ENCODE measurements at regions not wholly inside any gene's neighbourhood (a gene's known extent, or its start where the extent isn't known, plus 50 kb on each side); places are given as distances from the start of the nearest gene placed in this dataset.

GRCh38 chr11:120024586-120024985 is 113.3 kb downstream of the TRIM29 start:
- no peaks in the 10 kb centered on the region for H3K9me1 ChIP-seq (ENCODE audit: control insufficient read depth, insufficient read depth, low read length)
- no peaks in the 10 kb centered on the region for H3K79me2 ChIP-seq (ENCODE audit: control insufficient read depth, insufficient read depth, low read length)
- POLR2A ChIA-PET, result interaction anchor here (0.5 kb wide), 1 partner anchor 168 kb away, joined by 3 read pairs; no protein-coding TSS in a partner anchor
- TF ChIP-seq, protein P1, sequence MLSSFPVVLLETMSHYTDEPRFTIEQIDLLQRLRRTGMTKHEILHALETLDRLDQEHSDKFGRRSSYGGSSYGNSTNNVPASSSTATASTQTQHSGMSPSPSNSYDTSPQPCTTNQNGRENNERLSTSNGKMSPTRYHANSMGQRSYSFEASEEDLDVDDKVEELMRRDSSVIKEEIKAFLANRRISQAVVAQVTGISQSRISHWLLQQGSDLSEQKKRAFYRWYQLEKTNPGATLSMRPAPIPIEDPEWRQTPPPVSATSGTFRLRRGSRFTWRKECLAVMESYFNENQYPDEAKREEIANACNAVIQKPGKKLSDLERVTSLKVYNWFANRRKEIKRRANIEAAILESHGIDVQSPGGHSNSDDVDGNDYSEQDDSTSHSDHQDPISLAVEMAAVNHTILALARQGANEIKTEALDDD (IDR thresholded peaks at IDR 0.05), result no peak
- no peak for TF ChIP-seq ZNF134 (CRISPR knock-in tag; conservative IDR thresholded peaks at IDR 0.05)
- in situ Hi-C loops (cut with MboI), result no loop called here
- H4K20me1 ChIP-seq (replicated peaks; ENCODE audit: control insufficient read depth, insufficient read depth, low read length), result no peaks in the 10 kb centered on the region
- 0% methylated on average over 5 of the region's 5 CpGs for WGBS (ENCODE audit: insufficient coverage, low coverage, missing lambda C conversion rate)
- no TSS peak for BruUV-seq (replicated peaks)
- H2AFZ ChIP-seq (ENCODE audit: low read depth, low read length), result no peak overlapping the region
- CTCF ChIA-PET (ENCODE audit: low intra/inter-chr PET ratio), result no interaction called here
- no peak overlapping the region for H3K27ac ChIP-seq (ENCODE audit: extremely low read depth, low read depth, low read length)
- ATAC-seq, result no peak
- no peak for DNase-seq (ENCODE audit: extremely low read depth in 1 of 4, low spot score in 3 of 4)
- intact Hi-C loops (cut with micrococcal nuclease), result no loop called here
- H3K27me3 ChIP-seq (ENCODE audit: control insufficient read depth in 2 of 2, insufficient read depth in 2 of 2, low read length in 2 of 2), result peaks cover 0 to 17% of the 10 kb centered on the region in 2 experiments; a peak in 3 of 5 replicates
- no peak overlapping the region for H3K4me2 ChIP-seq (ENCODE audit: insufficient read depth, low read length)
- no peak overlapping the region for H3K4me3 ChIP-seq
- no peak for FAIRE-seq
- no peaks in the 10 kb centered on the region for H3K9me3 ChIP-seq (replicated peaks; ENCODE audit: control insufficient read depth, insufficient read depth, low read depth, low read length)
- no peaks in the 10 kb centered on the region for H3K4me1 ChIP-seq (replicated peaks in 1 of 2; ENCODE audit: control insufficient read depth in 2 of 2, insufficient read depth in 2 of 2, low read length in 2 of 2)
- no peaks in the 10 kb centered on the region for H3K36me3 ChIP-seq (ENCODE audit: control insufficient read depth, insufficient read depth, low read length)
- no peak overlapping the region for H3K9ac ChIP-seq (ENCODE audit: insufficient read depth in 1 of 2, low read depth in 2 of 2, low read length in 2 of 2)

DNA sequence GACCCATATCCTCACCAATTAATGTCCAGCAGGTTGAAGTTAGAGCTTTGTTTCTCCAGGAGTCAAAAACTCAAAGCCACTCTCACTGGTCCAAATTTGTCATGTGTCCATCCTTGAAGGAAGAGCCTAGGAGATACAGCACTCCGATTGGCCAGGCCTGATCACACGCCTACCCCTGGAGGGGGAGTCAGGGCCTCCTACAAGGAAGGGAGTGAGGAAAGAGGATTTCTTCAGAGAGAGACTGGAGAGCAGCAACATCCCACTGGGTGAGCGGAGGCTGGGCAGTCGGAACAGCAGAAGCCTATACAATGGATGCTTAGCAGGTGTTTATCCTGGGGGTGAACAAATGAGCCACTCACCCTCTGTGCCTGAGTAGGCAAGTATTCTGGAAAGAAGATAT is 113.9 kb downstream of the TRIM29 start:
- TF ChIP-seq MCM2 (IDR thresholded peaks at IDR 0.05; ENCODE audit: low read depth), result no peak
- TF ChIP-seq NR2C2 (CRISPR knock-in tag; IDR thresholded peaks at IDR 0.05), result no peak
- TF ChIP-seq NR2C2 (tag; IDR thresholded peaks at IDR 0.05), result no peak
- no peak for TF ChIP-seq EGR1 (conservative IDR thresholded peaks at IDR 0.05)
- no peak for TF ChIP-seq TAF15 (IDR thresholded peaks at IDR 0.05; ENCODE audit: low read depth, low read length)
- TF ChIP-seq ZBTB1 (CRISPR knock-in tag; IDR thresholded peaks at IDR 0.05; ENCODE audit: borderline replicate concordance, low read depth), result no peak
- H3K9ac ChIP-seq (ENCODE audit: insufficient read depth in 1 of 2, low read depth in 2 of 2, low read length in 2 of 2), result no peak overlapping the region
- ChIA-PET CTCF (ENCODE audit: low intra/inter-chr PET ratio) (no interaction called here), POLR2A (no interaction called here)
- no peak overlapping the region for H3K4me3 ChIP-seq
- BruUV-seq (replicated peaks), result no TSS peak
- H3K27me3 ChIP-seq (ENCODE audit: control insufficient read depth in 2 of 2, insufficient read depth in 2 of 2, low read length in 2 of 2), result peaks cover 0 to 23% of the 10 kb centered on the region in 2 experiments; a peak in 3 of 5 replicates
- no peak for FAIRE-seq
- no peak overlapping the region for H2AFZ ChIP-seq (ENCODE audit: low read depth, low read length)
- intact Hi-C loops (cut with micrococcal nuclease), result no loop called here
- WGBS (ENCODE audit: insufficient coverage, low coverage, missing lambda C conversion rate), result 5% methylated on average over 4 of the region's 4 CpGs
- no peak overlapping the region for H3K27ac ChIP-seq (ENCODE audit: extremely low read depth, low read depth, low read length)
- no peaks in the 10 kb centered on the region for H3K36me3 ChIP-seq (ENCODE audit: control insufficient read depth, insufficient read depth, low read length)
- in situ Hi-C loops (cut with MboI), result no loop called here
- no peak for ATAC-seq
- no peaks in the 10 kb centered on the region for H3K9me1 ChIP-seq (ENCODE audit: control insufficient read depth, insufficient read depth, low read length)
- no peaks in the 10 kb centered on the region for H4K20me1 ChIP-seq (replicated peaks; ENCODE audit: control insufficient read depth, insufficient read depth, low read length)
- H3K79me2 ChIP-seq (ENCODE audit: control insufficient read depth, insufficient read depth, low read length), result no peaks in the 10 kb centered on the region
- H3K9me3 ChIP-seq (replicated peaks; ENCODE audit: control insufficient read depth, insufficient read depth, low read depth, low read length), result no peaks in the 10 kb centered on the region
- H3K4me1 ChIP-seq (replicated peaks in 1 of 2; ENCODE audit: control insufficient read depth in 2 of 2, insufficient read depth in 2 of 2, low read length in 2 of 2), result no peaks in the 10 kb centered on the region
- no peak overlapping the region for H3K4me2 ChIP-seq (ENCODE audit: insufficient read depth, low read length)
- no peak for DNase-seq (ENCODE audit: extremely low read depth in 1 of 4, low spot score in 3 of 4)

Data from K562 (cell line).